GM18519 (cell line): ENCODE measurements at regions not wholly inside any gene's neighbourhood (a gene's known extent, or its start where the extent isn't known, plus 50 kb on each side); places are given as distances from the start of the nearest gene placed in this dataset.

ENCODE experiments used
- ATAC-seq: cut with Tn5 transposase; IDR thresholded peaks from one replicate; pipeline ENCODE4 v1.9.1; 2021; ENCODE audit warnings: mild to moderate bottlenecking, moderate library complexity; ENCODE audit not compliant: unreplicated experiment, low FRiP score

GRCh38 chr2:862355-862687 lies 88.3 kb upstream of the SNTG2 start:
- ATAC-seq = no peak

- no peak for ATAC-seq
Measured at GRCh38 chr2:861655-862354, 88.8 kb upstream of the SNTG2 start.

- no peak for ATAC-seq
Measured at GRCh38 chr2:860259-860855, 90.3 kb upstream of the SNTG2 start.

- no peak for ATAC-seq
Measured at GRCh38 chr2:858646-859045, 92.0 kb upstream of the SNTG2 start.

- no peak for ATAC-seq
Measured at GRCh38 chr2:857937-858336, 92.7 kb upstream of the SNTG2 start.

GRCh38 chr2:857081-857480 lies 93.6 kb upstream of the SNTG2 start:
- ATAC-seq = no peak

GRCh38 chr2:856456-856855 lies 94.2 kb upstream of the SNTG2 start:
- no peak for ATAC-seq

- ATAC-seq = no peak
Measured at GRCh38 chr2:856041-856440, 94.6 kb upstream of the SNTG2 start.

- ATAC-seq = no peak
Measured at GRCh38 chr2:855177-855576, 95.5 kb upstream of the SNTG2 start.

GRCh38 chr2:854460-854859 lies 96.2 kb upstream of the SNTG2 start:
- ATAC-seq = no peak

GRCh38 chr2:853203-853870 lies 97.3 kb upstream of the SNTG2 start:
- ATAC-seq = no peak

- ATAC-seq = no peak
Measured at GRCh38 chr2:852168-852567, 98.5 kb upstream of the SNTG2 start.

GRCh38 chr2:851680-852079 lies 99.0 kb upstream of the SNTG2 start:
- no peak for ATAC-seq

- ATAC-seq = no peak
Measured at GRCh38 chr2:851078-851477, 99.6 kb upstream of the SNTG2 start.

GRCh38 chr2:850429-850828 lies 100.2 kb upstream of the SNTG2 start:
- no peak for ATAC-seq

- no peak for ATAC-seq
Measured at GRCh38 chr2:848099-848498, 102.5 kb upstream of the SNTG2 start.

- ATAC-seq = no peak
Measured at GRCh38 chr2:847669-848068, 103.0 kb upstream of the SNTG2 start.

GRCh38 chr2:844715-845114 lies 105.9 kb upstream of the SNTG2 start:
- ATAC-seq = no peak

- ATAC-seq = no peak
Measured at GRCh38 chr2:842151-842803, 108.4 kb upstream of the SNTG2 start.

GRCh38 chr2:841036-841435 lies 109.6 kb upstream of the SNTG2 start:
- no peak for ATAC-seq

GRCh38 chr2:834233-834632 lies 116.4 kb upstream of the SNTG2 start:
- no peak for ATAC-seq

GRCh38 chr2:833180-833579 lies 117.5 kb upstream of the SNTG2 start:
- no peak for ATAC-seq
